Stomach (tissue), 8 donors: ENCODE measurements at regions not wholly inside any gene's neighbourhood (a gene's known extent, or its start where the extent isn't known, plus 50 kb on each side); places are given as distances from the start of the nearest gene placed in this dataset.

Source experiments
- DNase-seq, 2 donors: peaks; one replicate each; pipeline versions ENCODE4 v3.0.0 to v3.0.0-alpha.2; 2013 to 2019
- H3K27ac ChIP-seq, 5 donors: fragments of 200-600 bp in 4 of 5; sonication (generic) in 4 of 5; one replicate each; pipeline ENCODE4 v1.5.1; 2013 to 2019; ENCODE audit warnings: mild to moderate bottlenecking in 1 of 5, moderate library complexity in 1 of 5
- H3K27me3 ChIP-seq, 3 donors: fragments of 200-600 bp; sonication (generic); one replicate each; pipeline ENCODE4 v1.5.1; 2017 to 2019; ENCODE audit warnings: mixed run types in 1 of 3
- H3K36me3 ChIP-seq, 4 donors: fragments of 200-600 bp; sonication (generic); 1 replicate in 3 of 4; 2 replicates in 1 of 4; pipeline ENCODE4 v1.5.1; 2016 to 2019
- H3K4me1 ChIP-seq, 4 donors: fragments of 200-600 bp; sonication (generic); one replicate each; pipeline ENCODE4 v1.5.1; 2016 to 2019
- H3K4me3 ChIP-seq, 4 donors: fragments of 200-600 bp; sonication (generic) in 3 of 4; one replicate each; pipeline ENCODE4 v1.5.1; 2016 to 2019; ENCODE audit warnings: mild to moderate bottlenecking in 1 of 4
- H3K9me3 ChIP-seq, 4 donors: fragments of 200-600 bp; sonication (generic); one replicate each; pipeline ENCODE4 v1.5.1; 2016 to 2019
- CTCF ChIP-seq, 7 experiments: fragments of 450-650 bp in 4 of 7; fragments of 200-600 bp in 3 of 7; sonication (generic) in 3 of 7; IDR thresholded peaks; one replicate each; pipeline ENCODE4 v1.5.1; 2016 to 2019; ENCODE audit warnings: antibody characterized with exemption in 7 of 7, control low read depth in 2 of 7, mild to moderate bottlenecking in 1 of 7
- EP300 ChIP-seq: sonication (generic); formaldehyde crosslinking; IDR thresholded peaks from one replicate; pipeline ENCODE4 v1.6.1; 2017; ENCODE audit warnings: antibody characterized with exemption
- POLR2A ChIP-seq, 4 donors: fragments of 450-650 bp; IDR thresholded peaks; one replicate each; pipeline ENCODE4 v1.6.1; 2016; ENCODE audit warnings: antibody characterized with exemption in 4 of 4, control low read depth in 2 of 4, mild to moderate bottlenecking in 1 of 4, moderate library complexity in 1 of 4
- POLR2AphosphoS5 ChIP-seq, 3 donors: sonication (generic); formaldehyde crosslinking; IDR thresholded peaks; one replicate each; pipeline ENCODE4 v1.6.1; 2016; ENCODE audit warnings: antibody characterized with exemption in 3 of 3
- WGBS, 5 donors: extraction: QIAGEN DNeasy Blood & Tissue Kit in 3 of 5; methylation state at CpG; one replicate each; pipeline versions ENCODE4 v1.1.5 to v1.1.7; 2013 to 2018; 5-methylcytosine and 5-hydroxymethylcytosine counted together
- intact Hi-C: fragments of 100-400 bp; cut with DNase I; formaldehyde crosslinking; loops from one replicate; pipeline ENCODE4 v1.15.1; 2023; ENCODE audit warnings: low total_unique reads
- donor health status: healthy with polysubstance abuse.
- donor health status: Bipolar disorder and iron deficiency.
- donor health status: healthy.

- H3K36me3 ChIP-seq = no peaks in the 10 kb centered on the region
- intact Hi-C loops = no loop called here
- no peaks in the 10 kb centered on the region for H3K4me1 ChIP-seq
- WGBS, 5 donors = 79 to 100% (median 89%) methylated on average over 1 of the region's 1 CpG
- no peak for DNase-seq
- no peak overlapping the region for H3K27ac ChIP-seq
- H3K9me3 ChIP-seq = no peaks in the 10 kb centered on the region
- H3K27me3 ChIP-seq = no peaks in the 10 kb centered on the region
- H3K4me3 ChIP-seq = no peak overlapping the region
- TF ChIP-seq POLR2AphosphoS5 (IDR thresholded peaks at IDR 0.05) (no peak), EP300 (no peak), POLR2A (IDR thresholded peaks at IDR 0.05) (no peak), CTCF (IDR thresholded peaks at IDR 0.05) (no peak)
These were observed 162.5 kb downstream of the GPR37 start for GRCh38 chr7:124603066-124603465.

- TF ChIP-seq POLR2AphosphoS5 (IDR thresholded peaks at IDR 0.05) (no peak), EP300 (no peak), POLR2A (IDR thresholded peaks at IDR 0.05) (no peak)
- no peak overlapping the region for H3K27ac ChIP-seq
- no peaks in the 10 kb centered on the region for H3K4me1 ChIP-seq
- H3K9me3 ChIP-seq = no peaks in the 10 kb centered on the region
- H3K36me3 ChIP-seq = no peaks in the 10 kb centered on the region
- no peaks in the 10 kb centered on the region for H3K27me3 ChIP-seq
- DNase-seq = no peak
- intact Hi-C loops = no loop called here
- no peak overlapping the region for H3K4me3 ChIP-seq
These were observed 168.1 kb downstream of the GPR37 start for GRCh38 chr7:124597509-124597908.

GRCh38 chr7:124596881-124597280 is 168.7 kb downstream of the GPR37 start:
- TF ChIP-seq POLR2A (IDR thresholded peaks at IDR 0.05) (no peak), POLR2AphosphoS5 (IDR thresholded peaks at IDR 0.05) (no peak), EP300 (no peak), CTCF (IDR thresholded peaks at IDR 0.05) (no peak)
- Histone ChIP-seq H3K36me3 (no peaks in the 10 kb centered on the region), H3K27me3 (no peaks in the 10 kb centered on the region), H3K27ac (no peak overlapping the region), H3K4me1 (no peaks in the 10 kb centered on the region), H3K4me3 (no peak overlapping the region), H3K9me3 (no peaks in the 10 kb centered on the region)
- WGBS, 5 donors = 73 to 93% (median 84%) methylated on average over 1 of the region's 1 CpG
- no peak for DNase-seq
- intact Hi-C loops = no loop called here

GRCh38 chr7:124590814-124591213 is 174.8 kb downstream of the GPR37 start:
- no peak for DNase-seq
- Histone ChIP-seq H3K36me3 (no peaks in the 10 kb centered on the region), H3K27ac (no peak overlapping the region), H3K4me3 (no peak overlapping the region), H3K4me1 (no peaks in the 10 kb centered on the region), H3K9me3 (no peaks in the 10 kb centered on the region), H3K27me3 (no peaks in the 10 kb centered on the region)
- TF ChIP-seq EP300 = no peak
- no peak for TF ChIP-seq POLR2A (IDR thresholded peaks at IDR 0.05)
- TF ChIP-seq CTCF (IDR thresholded peaks at IDR 0.05) = no peak
- TF ChIP-seq POLR2AphosphoS5 (IDR thresholded peaks at IDR 0.05) = no peak
- intact Hi-C loops = no loop called here
- 77 to 90% (median 86%) methylated on average over 2 of the region's 2 CpGs for WGBS, 5 donors

GRCh38 chr7:124577256-124577655 is 188.3 kb downstream of the GPR37 start:
- Histone ChIP-seq H3K36me3 (no peaks in the 10 kb centered on the region), H3K4me3 (no peak overlapping the region), H3K27ac (no peak overlapping the region), H3K27me3 (no peaks in the 10 kb centered on the region), H3K4me1 (no peaks in the 10 kb centered on the region), H3K9me3 (no peaks in the 10 kb centered on the region)
- 68 to 76% (median 74%) methylated on average over 2 of the region's 2 CpGs for WGBS, 5 donors
- TF ChIP-seq CTCF (IDR thresholded peaks at IDR 0.05) (no peak), EP300 (no peak), POLR2AphosphoS5 (IDR thresholded peaks at IDR 0.05) (no peak), POLR2A (IDR thresholded peaks at IDR 0.05) (no peak)
- intact Hi-C loops = no loop called here
- no peak for DNase-seq
